ENCODE measurements at regions not wholly inside any gene's neighbourhood (a gene's known extent, or its start where the extent isn't known, plus 50 kb on each side); places are given as distances from the start of the nearest gene placed in this dataset.

- no peak for TF ChIP-seq POLR2AphosphoS5 (IDR thresholded peaks at IDR 0.05; ENCODE audit: low read depth, low read length)
- TF ChIP-seq, protein P1, sequence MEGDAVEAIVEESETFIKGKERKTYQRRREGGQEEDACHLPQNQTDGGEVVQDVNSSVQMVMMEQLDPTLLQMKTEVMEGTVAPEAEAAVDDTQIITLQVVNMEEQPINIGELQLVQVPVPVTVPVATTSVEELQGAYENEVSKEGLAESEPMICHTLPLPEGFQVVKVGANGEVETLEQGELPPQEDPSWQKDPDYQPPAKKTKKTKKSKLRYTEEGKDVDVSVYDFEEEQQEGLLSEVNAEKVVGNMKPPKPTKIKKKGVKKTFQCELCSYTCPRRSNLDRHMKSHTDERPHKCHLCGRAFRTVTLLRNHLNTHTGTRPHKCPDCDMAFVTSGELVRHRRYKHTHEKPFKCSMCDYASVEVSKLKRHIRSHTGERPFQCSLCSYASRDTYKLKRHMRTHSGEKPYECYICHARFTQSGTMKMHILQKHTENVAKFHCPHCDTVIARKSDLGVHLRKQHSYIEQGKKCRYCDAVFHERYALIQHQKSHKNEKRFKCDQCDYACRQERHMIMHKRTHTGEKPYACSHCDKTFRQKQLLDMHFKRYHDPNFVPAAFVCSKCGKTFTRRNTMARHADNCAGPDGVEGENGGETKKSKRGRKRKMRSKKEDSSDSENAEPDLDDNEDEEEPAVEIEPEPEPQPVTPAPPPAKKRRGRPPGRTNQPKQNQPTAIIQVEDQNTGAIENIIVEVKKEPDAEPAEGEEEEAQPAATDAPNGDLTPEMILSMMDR (IDR thresholded peaks at IDR 0.05 in 2 of 3, conservative IDR thresholded peaks at IDR 0.05 in 1 of 3; ENCODE audit: borderline replicate concordance in 1 of 3, insufficient read depth in 1 of 3, low read depth in 2 of 3, low read length in 2 of 3), result no peak
- no peak for TF ChIP-seq ZNF274 (IDR thresholded peaks at IDR 0.05; ENCODE audit: low read depth, low read length)
Observed at GRCh38 chr9:16158093-16158492, 605.2 kb downstream of the CCDC171 start.
